ENCODE measurements at regions not wholly inside any gene's neighbourhood (a gene's known extent, or its start where the extent isn't known, plus 50 kb on each side); places are given as distances from the start of the nearest gene placed in this dataset.
"Not testable (repeated sequence)": the region's sequence is repeated elsewhere in the genome, so short reads cannot be mapped to it uniquely, and the experiment has no call there.

DNA sequence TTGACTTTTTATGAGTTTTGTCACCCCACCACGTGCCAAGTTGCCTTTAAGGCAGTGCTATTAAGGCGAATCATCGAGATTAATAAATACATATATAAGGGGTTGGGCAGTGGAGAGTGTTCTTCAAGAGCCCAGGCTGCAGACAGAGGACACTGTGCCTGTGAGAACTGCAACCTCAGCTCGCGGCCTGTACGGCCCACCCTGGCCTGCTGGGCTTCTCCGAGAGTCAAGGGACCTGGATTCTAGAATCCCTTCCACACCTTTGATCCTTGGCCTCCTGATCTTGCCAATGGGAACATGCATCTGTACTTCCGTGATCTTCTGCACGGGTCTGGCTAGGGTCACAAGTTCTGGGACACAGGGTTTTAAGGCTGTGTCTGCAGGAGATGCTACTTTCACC is 54.5 kb downstream of the IRX5 start:
- DNase-seq, result no peak

DNA sequence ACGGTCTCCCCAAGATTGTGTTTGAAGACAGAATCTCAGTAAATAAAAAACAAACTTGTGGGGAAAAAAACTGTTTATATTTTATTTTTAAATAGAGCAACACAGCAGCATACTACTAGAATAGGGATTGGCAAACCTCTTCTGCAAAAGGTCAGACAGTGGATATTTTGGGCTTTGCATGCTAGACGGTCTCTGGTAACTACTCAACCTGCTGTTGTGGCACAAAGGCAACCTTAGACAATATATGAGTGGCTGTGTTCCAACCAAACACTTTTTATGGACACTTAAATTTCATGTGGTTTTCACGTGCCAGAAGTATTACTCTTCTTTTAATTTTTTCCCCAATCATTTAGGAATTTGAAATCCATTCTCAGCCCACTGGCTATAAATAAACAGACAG is 55.0 kb downstream of the IRX5 start:
- no peak for DNase-seq

DNA sequence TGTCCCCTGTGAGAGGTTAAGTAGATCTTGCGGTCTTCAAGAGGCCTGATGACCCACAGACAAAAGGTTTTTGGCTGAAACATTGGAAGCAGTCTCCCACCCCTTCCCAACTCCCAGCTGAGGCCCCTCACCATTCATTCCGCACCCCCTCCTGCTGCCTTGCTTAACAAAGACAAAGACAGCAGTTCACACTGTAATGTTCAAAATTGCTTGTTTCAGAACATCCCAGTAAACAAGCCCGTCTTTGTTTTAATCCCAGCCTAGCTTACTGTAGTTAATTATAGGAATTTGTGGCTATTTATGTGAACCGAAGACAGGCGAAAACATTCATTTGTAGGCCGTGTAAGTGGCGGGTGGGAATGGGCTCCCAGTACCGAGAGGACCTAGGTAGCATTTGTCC is 55.7 kb downstream of the IRX5 start:
- no peak for DNase-seq

DNA sequence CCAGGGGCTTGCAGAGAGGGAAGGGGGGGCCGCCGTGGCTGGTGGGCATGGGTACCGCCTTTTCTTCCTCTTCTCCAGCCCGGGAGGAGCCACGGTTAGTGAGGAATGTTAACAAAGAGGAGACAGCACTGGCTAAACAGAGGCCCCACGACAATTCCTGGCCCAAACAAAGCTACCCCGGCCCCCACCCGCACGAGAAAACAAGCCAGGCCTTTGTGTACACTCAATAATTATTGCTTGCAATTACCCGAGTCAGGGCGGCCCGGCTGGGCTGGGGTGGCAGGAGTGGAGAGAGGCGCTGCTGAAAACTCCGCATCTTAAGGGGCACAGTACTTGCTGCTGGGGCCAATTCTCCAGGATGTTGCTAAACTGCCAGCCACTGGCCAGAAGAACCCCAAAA is 56.4 kb downstream of the IRX5 start:
- no peak for DNase-seq

DNA sequence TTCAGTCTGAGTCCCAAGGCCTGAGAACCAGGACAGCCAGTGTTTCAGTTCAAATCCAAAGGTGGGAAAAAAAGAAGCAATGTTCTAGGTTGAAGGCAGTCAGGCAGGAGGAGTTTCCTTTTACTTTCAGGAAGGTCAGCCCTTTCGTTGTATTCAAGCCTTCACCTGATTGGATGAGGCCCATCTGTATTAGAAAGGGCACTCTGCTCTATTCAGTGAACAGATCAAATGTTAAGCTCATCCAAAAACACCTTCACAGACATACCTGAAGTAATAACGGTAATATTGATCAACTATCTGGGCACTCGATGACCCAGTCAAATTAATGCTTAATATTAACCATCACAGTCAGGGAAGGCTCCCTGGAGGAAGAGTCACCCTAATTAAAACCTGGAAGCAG is 60.9 kb downstream of the IRX5 start:
- no peak for DNase-seq

DNA sequence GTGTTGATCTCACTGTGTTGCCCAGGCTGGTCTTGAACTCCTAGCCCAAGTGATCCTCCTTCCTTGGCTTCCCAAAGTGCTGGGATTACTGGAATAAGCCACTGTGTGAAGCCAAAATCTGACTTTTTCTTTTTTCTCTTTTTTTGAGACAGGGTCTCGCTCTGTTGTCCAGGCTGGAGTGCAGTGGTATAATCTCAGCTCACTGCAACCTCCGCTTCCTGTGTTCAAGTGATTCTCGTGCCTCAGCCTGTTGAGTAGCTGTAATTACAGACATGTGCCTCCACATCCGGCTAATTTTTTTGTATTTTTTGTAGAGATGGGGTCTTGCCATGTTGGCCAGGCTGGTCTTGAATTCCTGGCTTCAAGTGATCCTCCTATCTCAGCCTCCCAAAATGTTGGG is 61.3 kb downstream of the IRX5 start:
- DNase-seq, result not testable (repeated sequence)

DNA sequence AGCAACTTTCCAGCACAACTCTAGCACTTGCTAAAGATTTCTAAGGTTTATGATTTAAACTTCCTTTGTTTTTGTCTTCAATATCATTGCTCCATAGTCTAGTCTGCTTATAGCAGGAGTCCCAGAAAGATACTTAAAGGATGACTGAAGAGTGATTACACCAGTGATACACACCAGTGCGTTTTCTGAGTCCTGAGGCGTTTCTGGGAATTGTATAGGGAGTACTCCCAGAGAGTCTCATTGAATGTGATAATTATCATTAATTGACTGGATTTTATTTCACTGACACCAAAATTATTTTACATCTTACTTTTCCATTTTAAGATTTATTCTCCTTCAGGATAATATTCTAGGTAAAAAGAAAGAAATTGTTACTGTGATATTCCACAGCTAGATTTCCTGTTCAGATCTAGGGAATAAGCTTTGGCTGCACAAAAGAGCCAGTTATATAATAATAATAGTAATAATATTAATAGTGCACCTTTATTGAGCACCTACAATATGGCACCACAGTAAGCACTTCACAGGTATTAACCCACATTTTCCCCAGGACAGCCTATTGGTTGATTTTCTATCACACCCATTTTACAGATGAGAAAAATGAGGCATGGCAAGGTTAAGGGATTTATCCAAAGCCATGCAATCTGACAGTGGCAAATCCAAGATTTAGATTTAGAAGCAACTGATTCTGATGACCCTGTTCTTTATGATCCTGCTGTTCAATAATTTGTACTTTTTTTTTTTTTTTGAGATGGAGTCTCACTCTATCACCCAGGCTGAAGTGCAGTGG is 62.6 kb downstream of the IRX5 start:
- DNase-seq, result no peak

DNA sequence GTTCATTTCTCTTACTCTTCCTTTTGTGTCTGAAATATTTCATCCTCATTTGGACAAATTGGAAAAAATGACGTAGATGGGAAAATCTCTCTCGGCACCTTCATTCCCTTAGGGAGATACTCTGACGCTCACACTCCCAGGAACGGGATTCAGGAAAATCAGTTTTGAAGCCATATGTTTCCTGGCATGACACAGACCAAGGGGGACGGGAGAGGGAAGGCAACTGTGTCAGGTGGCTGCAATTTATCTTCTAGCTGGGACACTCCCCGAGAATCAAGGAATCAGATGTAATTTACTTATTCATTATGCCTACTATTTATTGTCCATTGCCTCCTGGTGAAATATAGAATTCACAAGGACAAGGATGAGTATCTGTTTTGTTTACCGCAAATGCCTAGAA is 65.5 kb downstream of the IRX5 start:
- DNase-seq, result no peak

DNA sequence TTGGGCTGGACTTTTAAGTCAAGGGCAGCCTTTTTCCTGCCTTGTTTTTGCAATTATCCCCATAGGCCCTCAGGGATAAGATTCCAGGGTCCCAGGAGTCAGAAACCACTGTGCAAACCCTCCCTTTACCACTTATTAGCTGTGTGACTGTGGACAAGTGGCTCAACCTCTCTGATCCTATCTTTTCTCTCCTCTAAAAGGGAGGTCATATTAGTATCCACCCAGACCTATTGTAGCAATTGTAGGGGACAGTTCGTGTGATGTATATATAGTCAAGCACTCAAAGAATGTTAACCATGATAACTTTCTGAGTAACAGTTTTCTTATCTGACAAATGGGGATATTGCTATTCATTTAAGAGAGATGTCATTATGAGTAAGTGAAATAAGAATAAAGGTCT is 68.2 kb downstream of the IRX5 start:
- DNase-seq, result no peak

DNA sequence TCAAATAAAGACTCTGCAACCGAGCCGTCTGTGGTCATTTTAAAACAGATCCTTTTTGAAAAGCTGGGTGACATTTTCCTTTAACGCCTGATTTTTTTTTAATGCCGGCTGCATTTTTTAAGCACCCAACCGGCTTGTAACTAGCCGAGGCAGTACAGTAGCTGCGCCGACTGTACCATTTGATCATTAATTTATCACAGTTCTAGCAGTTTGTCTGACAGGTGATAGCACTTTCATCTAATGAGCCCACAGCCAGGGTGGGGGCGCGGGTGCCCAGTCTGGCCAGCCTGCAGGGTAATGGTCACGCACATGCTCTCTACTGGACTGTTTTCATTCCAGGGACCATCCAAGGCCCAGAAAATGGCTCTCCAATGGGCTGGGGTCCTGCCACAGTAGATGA is 68.8 kb downstream of the IRX5 start:
- no peak for DNase-seq

DNA sequence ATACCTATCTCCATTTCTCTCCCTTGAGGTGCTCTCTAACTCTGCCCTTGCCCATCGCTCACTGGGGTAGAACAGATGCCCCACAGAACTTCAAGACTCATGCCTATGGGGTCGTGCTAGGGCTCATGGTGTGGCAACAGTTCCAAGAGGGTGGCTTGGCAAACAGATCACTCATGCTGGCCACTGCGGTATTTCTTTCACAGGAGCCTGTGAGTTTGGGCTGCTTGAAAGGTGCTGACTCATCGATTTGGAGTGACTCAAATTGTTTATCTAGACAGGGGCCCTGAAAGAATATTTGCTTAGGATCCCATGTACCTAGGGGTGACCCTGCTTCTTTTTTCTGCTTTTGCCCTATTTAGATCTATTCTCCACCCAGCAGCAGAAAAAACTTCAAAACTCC is 69.9 kb downstream of the IRX5 start:
- no peak for DNase-seq

DNA sequence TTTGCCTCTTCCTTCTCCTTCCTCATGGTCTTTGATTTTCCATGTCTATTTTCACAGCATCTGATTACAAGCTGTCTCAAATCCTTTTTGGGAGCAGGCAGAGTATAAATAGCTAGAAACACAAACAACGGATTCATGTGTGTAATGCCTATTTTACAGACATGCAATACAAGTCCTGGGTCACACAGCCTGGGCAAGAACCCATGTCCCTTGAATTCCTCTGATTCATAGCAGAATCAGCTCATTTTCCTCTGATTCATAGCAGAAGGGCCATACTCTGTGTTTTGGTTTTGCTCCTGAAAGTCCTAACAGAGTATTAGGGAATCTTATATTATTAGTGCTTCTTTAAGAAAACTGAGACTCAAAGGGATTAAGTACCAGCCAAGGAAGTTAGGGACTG is 71.3 kb downstream of the IRX5 start:
- DNase-seq, result no peak

DNA sequence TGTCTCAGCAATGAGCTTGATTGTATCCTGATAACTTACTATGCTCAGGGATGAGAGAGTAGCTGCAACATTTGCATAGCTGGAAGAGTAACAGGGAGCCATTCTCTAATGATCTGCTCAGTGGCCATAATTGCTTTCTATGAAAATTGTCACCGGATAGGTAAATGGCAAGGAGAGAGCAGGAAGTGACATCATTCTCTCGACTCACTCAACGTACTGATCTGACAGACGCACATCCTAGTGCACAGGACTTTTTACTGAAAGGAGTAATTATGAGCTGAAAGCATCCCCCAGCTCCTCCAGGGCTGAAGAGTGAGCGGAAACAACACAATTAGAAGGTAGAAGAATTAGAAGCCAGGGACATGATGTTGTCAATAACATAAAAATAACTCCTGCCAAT is 71.8 kb downstream of the IRX5 start:
- no peak for DNase-seq

DNA sequence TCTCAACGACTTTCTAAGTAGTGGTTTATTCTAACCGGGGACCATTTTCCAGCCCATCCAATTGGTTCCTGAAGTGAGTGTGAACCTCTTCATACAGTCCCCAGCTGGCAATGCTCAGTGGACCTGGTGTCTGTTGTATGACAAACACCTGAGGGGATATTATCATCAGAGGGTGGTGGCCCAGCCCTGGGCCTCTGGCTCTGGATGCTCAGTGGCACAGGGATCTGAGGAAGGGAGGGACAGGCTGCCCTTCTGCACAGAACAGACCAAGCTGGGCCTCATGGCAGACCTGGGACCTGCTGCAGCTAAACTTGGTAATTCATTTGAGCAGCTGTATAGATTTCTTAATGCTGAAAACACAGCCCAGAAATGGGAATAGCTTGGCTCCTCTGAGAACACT is 72.6 kb downstream of the IRX5 start:
- no peak for DNase-seq

DNA sequence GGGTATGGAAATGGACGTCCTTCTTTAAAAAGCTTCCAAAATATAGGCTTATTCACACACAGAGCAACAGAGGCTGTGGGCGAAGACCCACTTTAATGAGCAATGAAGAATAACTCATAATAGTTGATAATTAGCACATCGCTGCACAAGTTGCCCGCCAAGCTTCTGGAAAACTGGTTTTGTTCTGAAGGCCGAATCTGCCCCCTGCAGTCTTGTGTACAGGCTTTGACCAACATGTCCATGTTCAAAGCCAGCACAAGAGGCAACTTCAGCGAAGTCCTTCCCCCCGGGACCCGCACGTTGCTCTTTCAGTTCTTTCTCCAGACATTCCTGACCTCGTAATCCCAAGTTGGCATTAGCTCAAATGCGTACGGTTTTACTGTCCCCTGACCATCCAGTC is 73.3 kb downstream of the IRX5 start:
- DNase-seq, result no peak

DNA sequence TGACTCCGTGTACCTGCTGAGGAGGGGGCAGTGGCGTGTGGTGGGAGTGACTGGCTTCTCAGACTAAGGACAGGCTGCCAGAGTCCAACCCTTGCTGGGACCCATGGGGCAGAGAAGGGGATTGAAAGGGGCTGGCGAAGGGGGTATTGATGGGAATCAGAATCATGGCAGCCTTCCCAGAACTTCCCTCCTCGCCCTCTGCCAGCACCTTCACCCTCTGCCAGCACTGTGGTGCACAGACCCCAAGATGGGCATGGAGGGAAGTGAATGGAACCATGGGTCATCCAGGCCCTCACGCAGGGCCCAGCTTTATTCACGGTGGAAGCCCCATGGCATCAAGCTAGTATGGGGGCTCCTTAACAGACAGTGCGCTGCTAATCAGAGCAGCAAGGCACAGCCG is 76.8 kb downstream of the IRX5 start:
- DNase-seq, result no peak

DNA sequence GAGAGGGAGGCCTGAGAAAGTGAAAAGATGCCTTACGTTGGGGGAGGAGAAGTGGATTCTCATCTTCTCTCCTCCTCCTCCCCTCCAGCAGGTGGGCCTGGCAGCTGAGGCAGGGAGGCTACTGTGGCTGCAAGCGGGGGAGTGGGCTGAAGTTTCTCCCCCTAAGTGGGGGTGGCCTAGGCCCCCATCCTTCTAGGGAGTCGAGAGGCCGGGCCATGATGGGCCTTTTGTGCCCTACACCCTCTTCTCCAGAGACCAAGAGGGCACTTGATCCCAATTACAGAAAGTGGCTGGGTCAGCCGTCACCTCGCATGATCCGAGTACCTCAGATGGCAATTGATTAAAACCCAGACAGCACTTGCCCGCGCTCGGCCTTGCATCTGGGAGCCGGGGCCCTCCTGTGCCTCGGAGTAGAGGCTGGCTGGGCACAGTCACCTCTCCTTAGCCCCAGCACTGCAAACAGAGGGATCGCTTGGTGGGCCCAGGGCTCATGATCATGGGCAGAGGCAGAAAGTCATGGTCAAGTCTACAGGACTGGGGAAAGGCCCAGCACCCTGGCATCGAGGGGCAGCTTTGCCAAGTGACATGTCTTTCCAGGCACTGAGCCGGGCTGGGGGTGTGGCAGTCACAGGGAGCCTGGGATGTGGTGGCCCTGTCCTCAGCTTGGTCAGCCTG is 78.3 kb downstream of the IRX5 start:
- no peak for DNase-seq

DNA sequence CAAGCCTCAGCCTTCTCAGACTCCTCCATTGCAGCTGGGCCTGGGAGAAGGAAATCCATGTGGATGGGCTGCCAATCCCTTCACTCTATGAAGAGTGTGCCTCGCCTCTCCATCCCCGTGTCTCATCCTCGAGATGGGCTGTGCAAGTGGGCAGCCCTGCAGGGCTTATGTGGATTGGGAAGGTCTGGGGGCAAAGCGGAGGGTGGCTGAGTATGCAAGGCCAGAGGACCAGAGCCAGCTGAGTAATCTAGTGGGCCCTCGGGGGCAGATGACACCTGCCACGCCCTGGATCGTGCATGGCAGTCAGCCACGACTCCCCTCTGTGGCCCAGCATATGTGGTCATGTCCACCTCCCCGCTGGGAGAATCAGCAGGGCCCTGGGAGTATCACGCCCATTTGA is 78.9 kb downstream of the IRX5 start:
- no peak for DNase-seq

DNA sequence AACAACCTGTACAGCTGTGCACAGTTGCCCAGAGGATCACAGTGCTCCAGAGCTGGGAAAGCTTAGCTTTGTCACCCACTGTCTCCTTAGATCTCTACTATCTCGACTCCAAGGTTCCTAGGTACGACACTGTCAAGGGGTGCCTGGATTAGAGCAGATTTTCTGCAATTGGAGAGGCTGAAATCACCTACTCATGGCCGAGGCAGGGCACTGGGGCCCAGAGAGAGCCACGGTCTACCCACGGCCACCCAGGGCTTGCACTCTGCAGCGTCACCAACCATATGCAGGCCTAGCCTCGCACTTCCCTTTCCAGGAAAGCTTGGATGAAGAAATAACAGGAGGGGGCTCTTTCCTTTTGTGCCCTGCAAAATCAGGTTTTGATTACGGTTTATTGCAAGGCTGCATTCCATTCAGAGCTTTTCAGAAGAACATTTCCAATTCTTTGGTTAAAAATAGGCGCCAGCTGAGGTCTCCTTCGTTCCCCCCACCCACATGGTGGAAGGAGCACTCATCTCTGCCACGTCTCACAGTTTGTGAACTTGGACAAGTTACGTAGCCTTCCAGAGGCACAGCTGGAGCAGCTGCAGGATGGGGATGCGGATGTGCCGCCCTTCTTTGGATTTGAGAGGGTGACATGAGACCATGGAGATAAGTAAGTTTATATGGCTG is 80.0 kb downstream of the IRX5 start:
- DNase-seq, result no peak

DNA sequence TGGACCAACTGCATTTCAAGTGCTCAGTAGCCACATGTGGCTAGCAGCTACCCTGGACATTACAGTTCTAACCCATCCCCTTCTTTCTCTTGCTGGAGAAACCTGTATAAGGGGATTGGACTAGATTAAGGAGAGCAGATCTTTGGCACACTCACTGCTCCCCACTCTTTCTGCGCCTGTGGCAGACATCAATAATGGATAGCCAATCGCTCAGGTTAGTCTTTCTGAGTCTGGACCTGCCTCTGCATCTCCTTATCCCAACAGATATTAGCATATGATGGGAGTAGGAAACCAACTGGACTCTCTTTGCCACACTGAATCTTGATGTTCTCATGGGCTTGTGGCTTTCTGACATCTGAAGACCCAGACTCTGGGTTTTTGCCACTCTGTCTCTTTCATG is 81.7 kb downstream of the IRX5 start:
- no peak for DNase-seq

DNA sequence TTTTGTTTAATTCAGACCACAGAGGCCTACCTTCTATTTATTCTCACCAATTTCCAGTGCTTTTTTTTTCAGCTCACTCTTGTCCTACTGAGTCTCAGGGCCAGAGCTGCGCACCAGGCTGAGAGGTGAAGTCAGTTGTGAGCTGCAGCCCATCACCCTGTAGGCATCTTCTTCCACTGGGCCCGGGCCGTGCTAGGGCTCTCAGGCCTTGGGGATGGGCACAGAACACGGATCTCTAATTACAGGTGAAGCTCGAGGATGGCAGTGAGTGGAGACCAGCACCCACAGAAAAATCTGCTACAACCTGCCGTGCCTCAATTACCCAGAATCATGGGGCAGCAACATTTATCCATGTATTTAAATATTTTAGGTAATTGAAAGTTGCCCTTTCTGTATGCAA is 82.1 kb downstream of the IRX5 start:
- DNase-seq, result no peak

DNA sequence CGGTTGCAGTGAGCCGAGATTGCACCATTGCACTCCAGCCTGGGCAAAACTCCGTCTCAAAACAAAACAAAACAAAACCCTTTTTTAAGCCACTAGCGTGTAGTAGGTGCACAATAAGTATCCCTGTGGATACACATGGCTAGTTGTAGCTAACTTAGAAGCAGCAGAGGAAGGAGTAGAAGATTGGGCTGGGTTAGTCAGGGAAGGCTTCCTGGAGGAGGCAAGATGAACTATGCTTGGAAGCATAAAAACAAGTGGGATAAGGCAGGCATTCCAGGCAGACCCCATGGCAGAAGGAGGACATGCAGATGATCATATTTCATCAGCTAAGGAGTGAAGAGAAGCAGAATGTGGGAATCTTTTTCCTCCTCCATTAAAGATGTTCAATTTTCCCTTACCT is 83.4 kb downstream of the IRX5 start:
- no peak for DNase-seq

DNA sequence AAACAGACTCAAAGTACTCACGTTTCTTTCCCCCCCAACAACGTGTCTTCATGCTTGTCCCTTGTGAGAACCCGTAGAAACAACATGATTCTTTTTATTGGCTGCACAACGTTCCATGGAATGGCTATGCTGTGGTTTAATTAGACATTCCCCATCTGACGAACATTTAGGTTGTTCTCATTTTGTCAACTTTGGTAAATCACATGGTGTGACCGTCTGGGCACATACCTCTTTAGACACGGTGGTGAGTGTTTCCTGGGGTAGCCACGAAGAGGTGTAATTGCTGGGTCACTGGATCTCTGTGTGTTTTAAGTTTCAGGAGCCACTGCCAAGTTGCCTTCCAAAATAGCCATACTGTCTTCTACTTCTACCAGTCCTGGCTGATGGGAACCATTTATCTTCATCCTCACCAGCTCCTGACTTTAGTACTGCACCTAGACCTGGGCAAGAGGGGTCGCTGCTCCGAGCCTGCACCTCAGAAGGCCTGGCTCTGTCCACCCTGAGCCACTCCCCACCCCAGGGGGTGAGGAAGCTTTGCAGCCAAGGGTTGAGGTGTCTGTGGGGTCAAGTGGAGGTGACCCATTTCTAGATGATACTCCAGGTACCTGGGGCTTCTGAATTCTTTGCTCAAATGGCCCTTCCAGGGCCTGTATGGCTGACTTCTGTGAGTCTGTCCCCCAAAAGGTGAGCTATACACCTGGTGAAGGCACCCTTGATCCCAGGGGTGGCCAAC is 84.7 kb downstream of the IRX5 start:
- DNase-seq, result no peak

DNA sequence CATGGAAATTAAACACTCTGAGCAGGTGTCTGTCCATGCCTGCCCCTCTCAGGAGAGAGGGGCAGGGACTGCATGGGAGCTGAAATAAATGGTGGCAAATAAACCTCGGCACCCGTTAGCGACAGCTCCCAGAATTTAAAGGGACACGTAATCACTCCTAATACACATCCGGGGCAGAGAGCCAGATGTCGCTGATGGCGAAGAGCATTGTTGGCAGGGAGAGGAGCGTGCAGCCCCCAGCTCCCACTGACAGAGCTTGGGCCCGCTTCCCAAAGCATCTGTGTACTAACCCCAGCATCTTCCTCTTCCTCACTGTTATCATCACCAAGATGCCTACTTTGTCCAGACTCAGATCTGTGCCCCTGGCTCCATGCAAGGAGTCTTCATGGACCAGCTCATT is 85.8 kb downstream of the IRX5 start:
- no peak for DNase-seq
